Daoy (cell line): ENCODE measurements at regions not wholly inside any gene's neighbourhood (a gene's known extent, or its start where the extent isn't known, plus 50 kb on each side); places are given as distances from the start of the nearest gene placed in this dataset.
A peak's percentile ranks its signal among the peaks of the same experiment; 100 is the strongest.

Experiments
- DNase-seq: peaks from one replicate; pipeline ENCODE4 v3.0.0-alpha.2; 2015; ENCODE audit warnings: low read depth

- DNase-seq, result no peak
Observed at GRCh38 chr2:225137971-225138370, 95.7 kb upstream of the DOCK10 start.

GRCh38 chr2:225136552-225136951 lies 94.3 kb upstream of the DOCK10 start:
- DNase-seq, result no peak

GRCh38 chr2:225131898-225132297 lies 89.6 kb upstream of the DOCK10 start:
- no peak for DNase-seq

GRCh38 chr2:225130093-225130492 lies 87.8 kb upstream of the DOCK10 start:
- no peak for DNase-seq

- DNase-seq, result no peak
Observed at GRCh38 chr2:225124311-225125017, 82.2 kb upstream of the DOCK10 start.

GRCh38 chr2:225122583-225123486 lies 80.6 kb upstream of the DOCK10 start:
- no peak for DNase-seq

- DNase-seq, result no peak
Observed at GRCh38 chr2:225122007-225122406, 79.7 kb upstream of the DOCK10 start.

GRCh38 chr2:225120186-225120585 lies 77.9 kb upstream of the DOCK10 start:
- DNase-seq, result peak; percentile 77

- peak; percentile 13 for DNase-seq
Observed at GRCh38 chr2:225117051-225117716, 74.9 kb upstream of the DOCK10 start.

GRCh38 chr2:225114786-225115323 lies 72.6 kb upstream of the DOCK10 start:
- no peak for DNase-seq

- DNase-seq, result no peak
Observed at GRCh38 chr2:225113371-225114015, 71.2 kb upstream of the DOCK10 start.

- no peak for DNase-seq
Observed at GRCh38 chr2:225112362-225113126, 70.3 kb upstream of the DOCK10 start.

- DNase-seq, result no peak
Observed at GRCh38 chr2:225108805-225109204, 66.5 kb upstream of the DOCK10 start.

GRCh38 chr2:225104971-225105370 lies 62.7 kb upstream of the DOCK10 start:
- no peak for DNase-seq

GRCh38 chr2:225104321-225104720 lies 62.1 kb upstream of the DOCK10 start:
- no peak for DNase-seq

GRCh38 chr2:225103737-225104141 lies 61.5 kb upstream of the DOCK10 start:
- DNase-seq, result peak; percentile 27

GRCh38 chr2:225100856-225101294 lies 58.6 kb upstream of the DOCK10 start:
- peak; percentile 72 for DNase-seq

- DNase-seq, result no peak
Observed at GRCh38 chr2:225100269-225100668, 58.0 kb upstream of the DOCK10 start.

- DNase-seq, result no peak
Observed at GRCh38 chr2:225097035-225097434, 54.8 kb upstream of the DOCK10 start.
